Uterus (tissue), 2 donors: ENCODE measurements at regions not wholly inside any gene's neighbourhood (a gene's known extent, or its start where the extent isn't known, plus 50 kb on each side); places are given as distances from the start of the nearest gene placed in this dataset.

Experiments
- CTCF ChIP-seq, 4 experiments: fragments of 200-600 bp in 2 of 4; fragments of 450-650 bp in 2 of 4; sonication (generic) in 2 of 4; IDR thresholded peaks; one replicate each; pipeline ENCODE4 v1.5.1; 2016 to 2019; ENCODE audit warnings: antibody characterized with exemption in 4 of 4, mild to moderate bottlenecking in 2 of 4, moderate library complexity in 1 of 4
- POLR2A ChIP-seq, 2 donors: fragments of 450-650 bp; IDR thresholded peaks; one replicate each; pipeline ENCODE4 v1.6.1; 2016; ENCODE audit warnings: antibody characterized with exemption in 2 of 2, mild to moderate bottlenecking in 1 of 2, moderate library complexity in 1 of 2

GRCh38 chr6:48928937-48929336 lies 534.1 kb downstream of the MMUT start:
- TF ChIP-seq CTCF (IDR thresholded peaks at IDR 0.05) (no peak), POLR2A (IDR thresholded peaks at IDR 0.05) (no peak)
